ENCODE measurements at regions not wholly inside any gene's neighbourhood (a gene's known extent, or its start where the extent isn't known, plus 50 kb on each side); places are given as distances from the start of the nearest gene placed in this dataset.

DNA sequence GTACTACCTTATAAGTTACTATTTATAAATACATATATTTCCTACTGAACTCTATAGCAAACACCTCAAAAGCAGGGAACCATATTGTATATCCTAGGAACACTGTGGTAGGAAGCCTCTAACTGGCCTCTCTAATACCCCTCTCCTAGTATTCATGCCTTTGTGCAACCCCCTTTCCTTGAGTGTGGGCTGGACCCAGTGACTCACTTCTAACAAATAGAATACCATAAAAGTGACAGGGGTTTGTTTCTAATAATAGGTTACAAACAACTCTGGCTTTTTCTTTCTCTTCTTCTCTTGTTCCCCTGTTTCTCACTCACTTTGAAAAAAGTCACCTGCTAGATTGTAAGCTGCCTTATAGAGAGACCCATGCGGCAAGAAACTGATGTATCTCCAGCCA, 51.6 kb upstream of the MACC1 start:
- TF ChIP-seq, protein P1, sequence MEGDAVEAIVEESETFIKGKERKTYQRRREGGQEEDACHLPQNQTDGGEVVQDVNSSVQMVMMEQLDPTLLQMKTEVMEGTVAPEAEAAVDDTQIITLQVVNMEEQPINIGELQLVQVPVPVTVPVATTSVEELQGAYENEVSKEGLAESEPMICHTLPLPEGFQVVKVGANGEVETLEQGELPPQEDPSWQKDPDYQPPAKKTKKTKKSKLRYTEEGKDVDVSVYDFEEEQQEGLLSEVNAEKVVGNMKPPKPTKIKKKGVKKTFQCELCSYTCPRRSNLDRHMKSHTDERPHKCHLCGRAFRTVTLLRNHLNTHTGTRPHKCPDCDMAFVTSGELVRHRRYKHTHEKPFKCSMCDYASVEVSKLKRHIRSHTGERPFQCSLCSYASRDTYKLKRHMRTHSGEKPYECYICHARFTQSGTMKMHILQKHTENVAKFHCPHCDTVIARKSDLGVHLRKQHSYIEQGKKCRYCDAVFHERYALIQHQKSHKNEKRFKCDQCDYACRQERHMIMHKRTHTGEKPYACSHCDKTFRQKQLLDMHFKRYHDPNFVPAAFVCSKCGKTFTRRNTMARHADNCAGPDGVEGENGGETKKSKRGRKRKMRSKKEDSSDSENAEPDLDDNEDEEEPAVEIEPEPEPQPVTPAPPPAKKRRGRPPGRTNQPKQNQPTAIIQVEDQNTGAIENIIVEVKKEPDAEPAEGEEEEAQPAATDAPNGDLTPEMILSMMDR (optimal IDR thresholded peaks at IDR 0.05 in 1 of 3, IDR thresholded peaks at IDR 0.05 in 1 of 3, conservative IDR thresholded peaks at IDR 0.05 in 1 of 3; ENCODE audit: extremely low read depth in 1 of 3, insufficient read depth in 2 of 3, low read length in 3 of 3): no peak
- no peak for TF ChIP-seq EZH2 (IDR thresholded peaks at IDR 0.05; ENCODE audit: low read length)
